OCI-LY7 (cell line): ENCODE measurements at regions not wholly inside any gene's neighbourhood (a gene's known extent, or its start where the extent isn't known, plus 50 kb on each side); places are given as distances from the start of the nearest gene placed in this dataset.

ENCODE experiments used
- BruUV-seq: library from RNA; stranded (reverse); fragments of 400-500 nt; replicated peaks from 2 replicates; lab custom pipeline; 2021; lab: Mats Ljungman, UMichigan
- CTCF ChIA-PET: fragments of 300-600 bp; sonication (Branson Sonifier 250); formaldehyde crosslinking; loops from one replicate; lab custom pipeline; 2022; ENCODE audit warnings: antibody characterized with exemption; ENCODE audit not compliant: unreplicated experiment; lab: Charles Lee
- POLR2A ChIA-PET: fragments of 300-600 bp; sonication (Branson Sonifier 250); formaldehyde crosslinking; loops from one replicate; lab custom pipeline; 2022; ENCODE audit warnings: antibody characterized with exemption; lab: Charles Lee
- DNase-seq: peaks from one replicate; pipeline ENCODE4 v3.0.0-alpha.2; 2015; ENCODE audit warnings: low spot score
- H2AFZ ChIP-seq: fragments of 200-600 bp; sonication (generic), shearing (Covaris generic); 2 replicates; pipeline ENCODE4 v1.6.1; 2014; ENCODE audit warnings: mild to moderate bottlenecking, antibody characterized with exemption, low read length, moderate library complexity
- H3K27ac ChIP-seq: fragments of 200-600 bp; sonication (generic); 2 replicates; pipeline ENCODE4 v1.5.1; 2014; ENCODE audit warnings: mixed run types, low read depth, mild to moderate bottlenecking, moderate library complexity, low read length, inconsistent platforms; ENCODE audit not compliant: poor library complexity, severe bottlenecking
- H3K36me3 ChIP-seq: fragments of 200-600 bp; sonication (generic); 2 replicates; pipeline ENCODE4 v1.6.1; 2014; ENCODE audit warnings: mild to moderate bottlenecking, antibody characterized with exemption, low read length, moderate library complexity, mixed read lengths; ENCODE audit not compliant: insufficient read depth
- H3K4me1 ChIP-seq: fragments of 200-600 bp; sonication (generic); 2 replicates; pipeline ENCODE4 v1.5.1; 2014; ENCODE audit warnings: mild to moderate bottlenecking, low read length; ENCODE audit not compliant: insufficient read depth, poor library complexity, severe bottlenecking
- H3K4me2 ChIP-seq: fragments of 200-600 bp; sonication (generic); 2 replicates; pipeline ENCODE4 v1.6.1; 2014; ENCODE audit warnings: mild to moderate bottlenecking, low read length
- H3K4me3 ChIP-seq: fragments of 200-600 bp; sonication (generic); 2 replicates; pipeline ENCODE4 v1.5.1; 2014; ENCODE audit warnings: mild to moderate bottlenecking, low read depth, low read length; ENCODE audit not compliant: poor library complexity, severe bottlenecking
- H3K79me2 ChIP-seq: fragments of 200-600 bp; sonication (generic); 2 replicates; pipeline ENCODE4 v1.6.1; 2016; ENCODE audit warnings: low read depth, mild to moderate bottlenecking, low read length, moderate library complexity, mixed read lengths; ENCODE audit not compliant: insufficient read depth
- H3K9me2 ChIP-seq: fragments of 200-600 bp; sonication (generic); 2 replicates; pipeline ENCODE4 v1.6.1; 2016; ENCODE audit warnings: mild to moderate bottlenecking, low read length, mixed read lengths; ENCODE audit not compliant: insufficient read depth
- H3K9me3 ChIP-seq: fragments of 200-600 bp; sonication (generic); 2 replicates; pipeline ENCODE4 v1.6.1; 2014; ENCODE audit warnings: mild to moderate bottlenecking, mixed run types, low read length, mixed read lengths
- H4K20me1 ChIP-seq: fragments of 200-600 bp; sonication (generic); 2 replicates; pipeline ENCODE4 v1.6.1; 2014; ENCODE audit warnings: mild to moderate bottlenecking, antibody characterized with exemption, low read length, moderate library complexity, mixed read lengths; ENCODE audit not compliant: insufficient read depth
- EZH2phosphoT487 ChIP-seq: fragments of 200-600 bp; sonication (generic); IDR thresholded peaks from 2 replicates; pipeline ENCODE4 v1.6.1; 2018; ENCODE audit warnings: low read depth, borderline replicate concordance, mild to moderate bottlenecking, mixed run types, antibody characterized with exemption, low read length, moderate library complexity, mixed read lengths
- intact Hi-C: fragments of 100-400 bp; cut with micrococcal nuclease; formaldehyde crosslinking; loops from one replicate; pipeline ENCODE4 v1.10.0; 2022; ENCODE audit not compliant: unreplicated experiment
- TF ChIP-seq, protein P1 (sequence below): fragments of 200-600 bp; sonication (generic); conservative IDR thresholded peaks from 2 replicates; pipeline ENCODE4 v1.5.1; 2014; ENCODE audit warnings: mild to moderate bottlenecking, antibody characterized with exemption, low read length, moderate library complexity, mixed read lengths

DNA sequence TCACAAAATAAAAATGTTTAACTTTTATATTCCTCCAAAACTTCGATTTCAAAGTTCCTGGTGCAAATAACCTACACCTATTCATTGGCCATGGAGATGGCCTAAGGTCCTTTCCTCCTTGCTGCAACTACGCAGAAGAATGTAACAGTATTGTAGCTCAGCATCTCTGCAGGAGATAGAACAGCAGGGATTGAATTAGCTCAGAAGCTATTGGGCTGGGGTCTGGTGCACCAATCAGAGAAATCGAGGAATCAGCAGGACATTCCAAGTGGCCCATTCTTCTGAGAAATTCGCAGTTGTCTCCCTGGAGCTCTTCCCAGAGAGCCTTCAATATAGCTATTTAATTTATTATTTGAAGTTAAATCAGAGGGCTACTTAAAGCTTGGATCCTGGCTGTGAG lies 560.6 kb downstream of the GATA3 start:
- Histone ChIP-seq H3K4me2 (no peak overlapping the region), H3K4me3 (no peak overlapping the region), H3K27ac (no peak overlapping the region), H2AFZ (no peak overlapping the region), H3K9me3 (no peaks in the 10 kb centered on the region), H3K9me2 (no peaks in the 10 kb centered on the region), H3K79me2 (no peaks in the 10 kb centered on the region), H4K20me1 (no peaks in the 10 kb centered on the region), H3K36me3 (no peaks in the 10 kb centered on the region), H3K4me1 (peaks cover 10% of the 10 kb centered on the region)
- no peak for DNase-seq
- ChIA-PET CTCF (no interaction called here), POLR2A (no interaction called here)
- no peak for TF ChIP-seq EZH2phosphoT487
- TF ChIP-seq, protein P1, sequence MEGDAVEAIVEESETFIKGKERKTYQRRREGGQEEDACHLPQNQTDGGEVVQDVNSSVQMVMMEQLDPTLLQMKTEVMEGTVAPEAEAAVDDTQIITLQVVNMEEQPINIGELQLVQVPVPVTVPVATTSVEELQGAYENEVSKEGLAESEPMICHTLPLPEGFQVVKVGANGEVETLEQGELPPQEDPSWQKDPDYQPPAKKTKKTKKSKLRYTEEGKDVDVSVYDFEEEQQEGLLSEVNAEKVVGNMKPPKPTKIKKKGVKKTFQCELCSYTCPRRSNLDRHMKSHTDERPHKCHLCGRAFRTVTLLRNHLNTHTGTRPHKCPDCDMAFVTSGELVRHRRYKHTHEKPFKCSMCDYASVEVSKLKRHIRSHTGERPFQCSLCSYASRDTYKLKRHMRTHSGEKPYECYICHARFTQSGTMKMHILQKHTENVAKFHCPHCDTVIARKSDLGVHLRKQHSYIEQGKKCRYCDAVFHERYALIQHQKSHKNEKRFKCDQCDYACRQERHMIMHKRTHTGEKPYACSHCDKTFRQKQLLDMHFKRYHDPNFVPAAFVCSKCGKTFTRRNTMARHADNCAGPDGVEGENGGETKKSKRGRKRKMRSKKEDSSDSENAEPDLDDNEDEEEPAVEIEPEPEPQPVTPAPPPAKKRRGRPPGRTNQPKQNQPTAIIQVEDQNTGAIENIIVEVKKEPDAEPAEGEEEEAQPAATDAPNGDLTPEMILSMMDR, result no peak
- intact Hi-C loops, result no loop called here
- BruUV-seq, result no TSS peak

- Histone ChIP-seq H3K36me3 (no peaks in the 10 kb centered on the region), H4K20me1 (no peaks in the 10 kb centered on the region), H3K4me1 (peaks cover 10% of the 10 kb centered on the region), H3K4me2 (peak overlapping the region; percentile 2; the same call in 1 of the 2 replicates), H3K4me3 (no peak overlapping the region), H3K79me2 (no peaks in the 10 kb centered on the region), H3K9me3 (no peaks in the 10 kb centered on the region), H3K27ac (no peak overlapping the region), H3K9me2 (no peaks in the 10 kb centered on the region), H2AFZ (no peak overlapping the region)
- intact Hi-C loops, result no loop called here
- ChIA-PET CTCF (no interaction called here), POLR2A (interaction anchor here (0.6 kb wide), 1 partner anchor 48 kb away, joined by 3 read pairs; no protein-coding TSS in a partner anchor)
- TF ChIP-seq, protein P1, result no peak
- no peak for TF ChIP-seq EZH2phosphoT487
- no TSS peak for BruUV-seq
- peak; percentile 45 for DNase-seq
Observed at GRCh38 chr10:8616166-8616565, 561.7 kb downstream of the GATA3 start.

DNA sequence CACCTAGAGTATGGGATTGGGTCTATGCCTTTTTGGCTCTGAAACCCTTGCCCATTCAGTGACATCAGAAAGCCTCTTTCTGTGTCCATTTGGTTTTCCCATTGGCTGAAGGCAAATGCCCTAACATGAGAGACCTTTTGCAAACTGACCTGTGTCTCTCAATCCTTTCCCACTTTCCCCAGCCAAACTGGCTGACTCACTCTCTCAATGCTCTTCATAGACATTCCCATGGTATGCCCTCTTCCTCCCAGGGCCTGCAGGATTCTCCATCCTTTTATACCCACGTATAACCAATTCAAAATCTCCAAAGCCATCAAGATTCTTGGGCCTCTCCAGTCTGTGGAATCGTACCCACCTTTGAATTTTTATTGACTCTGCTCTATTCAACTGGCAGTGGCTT lies 563.3 kb downstream of the GATA3 start:
- no peak overlapping the region for H3K27ac ChIP-seq
- H3K4me3 ChIP-seq, result no peak overlapping the region
- no peak overlapping the region for H3K4me2 ChIP-seq
- H3K36me3 ChIP-seq, result no peaks in the 10 kb centered on the region
- BruUV-seq, result no TSS peak
- ChIA-PET CTCF (no interaction called here), POLR2A (interaction anchor here (0.6 kb wide), 1 partner anchor 994 kb away, joined by 6 read pairs; no protein-coding TSS in a partner anchor)
- H2AFZ ChIP-seq, result no peak overlapping the region
- TF ChIP-seq EZH2phosphoT487, result no peak
- TF ChIP-seq, protein P1, result no peak
- no peaks in the 10 kb centered on the region for H3K79me2 ChIP-seq
- intact Hi-C loops, result no loop called here
- DNase-seq, result no peak
- H4K20me1 ChIP-seq, result no peaks in the 10 kb centered on the region
- no peaks in the 10 kb centered on the region for H3K9me2 ChIP-seq
- H3K4me1 ChIP-seq, result peaks cover 10% of the 10 kb centered on the region
- no peaks in the 10 kb centered on the region for H3K9me3 ChIP-seq
